IMR-90 (cell line): ENCODE measurements at regions not wholly inside any gene's neighbourhood (a gene's known extent, or its start where the extent isn't known, plus 50 kb on each side); places are given as distances from the start of the nearest gene placed in this dataset.

Source experiments
- ATAC-seq: fragments of 200-7000 bp; cut with Tn5 transposase; 2 replicates; pipeline ENCODE4 v1.9.1; 2020; ENCODE audit warnings: low read depth, mild to moderate bottlenecking, moderate library complexity
- BruUV-seq: library from RNA; stranded (reverse); fragments of 400-500 nt; replicated peaks from 2 replicates; lab custom pipeline; 2021; lab: Mats Ljungman, UMichigan
- CTCF ChIA-PET: fragments of 300-600 bp; formaldehyde crosslinking; extraction: SDS; loops from one replicate; lab custom pipeline; 2021; ENCODE audit warnings: antibody characterized with exemption; lab: Yijun Ruan, JAX
- POLR2A ChIA-PET: fragments of 300-600 bp; sonication (Branson Sonifier 250); formaldehyde crosslinking; loops from one replicate; lab custom pipeline; 2022; ENCODE audit warnings: antibody characterized with exemption; ENCODE audit not compliant: unreplicated experiment; lab: Charles Lee
- DNase-seq: peaks from one replicate; pipeline ENCODE4 v3.0.0; 2013
- H2AFZ ChIP-seq: replicated peaks from 2 replicates; pipeline ENCODE3; 2013; ENCODE audit warnings: low read length, mild to moderate bottlenecking; ENCODE audit not compliant: poor library complexity
- H2AK5ac ChIP-seq: 2 replicates; pipeline ENCODE4 v1.6.1; 2013; ENCODE audit warnings: low read depth, low read length, inconsistent platforms
- H2AK9ac ChIP-seq: replicated peaks from 2 replicates; pipeline ENCODE3; 2013; ENCODE audit warnings: mild to moderate bottlenecking, low read depth, low read length, moderate library complexity; ENCODE audit not compliant: poor library complexity
- H2BK120ac ChIP-seq: 2 replicates; pipeline ENCODE4 v1.6.1; 2013; ENCODE audit warnings: low read depth, low read length, inconsistent platforms
- H2BK15ac ChIP-seq: 3 replicates; pipeline ENCODE4 v1.6.1; 2013; ENCODE audit warnings: low read depth, low read length, inconsistent platforms
- H2BK20ac ChIP-seq: 2 replicates; pipeline ENCODE4 v1.6.1; 2013; ENCODE audit warnings: low read depth, mild to moderate bottlenecking, inconsistent platforms, low read length, moderate library complexity
- H2BK5ac ChIP-seq: 2 replicates; pipeline ENCODE4 v1.6.1; 2013; ENCODE audit warnings: mild to moderate bottlenecking, low read depth, low read length, inconsistent platforms; ENCODE audit not compliant: poor library complexity, severe bottlenecking
- H3K14ac ChIP-seq: replicated peaks from 2 replicates; pipeline ENCODE4 v1.6.1; 2013; ENCODE audit warnings: low read depth, low read length, inconsistent platforms
- H3K18ac ChIP-seq: 2 replicates; pipeline ENCODE4 v1.6.1; 2013; ENCODE audit warnings: low read depth, low read length, control low read depth
- H3K23ac ChIP-seq: 2 replicates; pipeline ENCODE4 v1.6.1; 2013; ENCODE audit warnings: low read depth, low read length, inconsistent platforms
- H3K27ac ChIP-seq: 2 replicates; pipeline ENCODE4 v1.5.1; 2013; ENCODE audit warnings: mild to moderate bottlenecking, control low read depth, low read length; ENCODE audit not compliant: insufficient read depth
- H3K27me3 ChIP-seq: 2 replicates; pipeline ENCODE4 v1.6.1; 2013; ENCODE audit warnings: low read length; ENCODE audit not compliant: control insufficient read depth, insufficient read depth
- H3K36me3 ChIP-seq: 2 replicates; pipeline ENCODE4 v1.6.1; 2013; ENCODE audit warnings: low read length, mixed read lengths; ENCODE audit not compliant: control insufficient read depth, insufficient read depth
- H3K4ac ChIP-seq: 2 replicates; pipeline ENCODE4 v1.6.1; 2013; ENCODE audit warnings: low read depth, low read length, inconsistent platforms
- H3K4me1 ChIP-seq: 2 replicates; pipeline ENCODE4 v1.6.1; 2013; ENCODE audit warnings: low read length, mixed read lengths; ENCODE audit not compliant: control insufficient read depth, insufficient read depth
- H3K4me2 ChIP-seq: 2 replicates; pipeline ENCODE4 v1.6.1; 2013; ENCODE audit warnings: low read depth, mild to moderate bottlenecking, control low read depth, low read length, moderate library complexity
- H3K4me3 ChIP-seq: 2 replicates; pipeline ENCODE4 v1.5.1; 2013; ENCODE audit warnings: low read depth, mild to moderate bottlenecking, control low read depth, low read length, moderate library complexity; ENCODE audit not compliant: insufficient read depth
- H3K56ac ChIP-seq: 2 replicates; pipeline ENCODE4 v1.6.1; 2013; ENCODE audit warnings: low read length, inconsistent platforms; ENCODE audit not compliant: insufficient read depth; ENCODE audit errors: extremely low read depth
- H3K79me1 ChIP-seq, 2 experiments: 2 replicates each; pipeline ENCODE4 v1.6.1; 2013; ENCODE audit warnings: low read length in 2 of 2, inconsistent platforms in 1 of 2, low read depth in 1 of 2
- H3K9ac ChIP-seq: 2 replicates; pipeline ENCODE4 v1.6.1; 2013; ENCODE audit warnings: low read depth, low read length, control low read depth
- H3K9me1 ChIP-seq: 2 replicates; pipeline ENCODE4 v1.6.1; 2013; ENCODE audit warnings: low read length, inconsistent platforms; ENCODE audit not compliant: insufficient read depth
- H3K9me3 ChIP-seq: 2 replicates; pipeline ENCODE4 v1.6.1; 2013; ENCODE audit warnings: low read length; ENCODE audit not compliant: control insufficient read depth, insufficient read depth
- H4K20me1 ChIP-seq: 2 replicates; pipeline ENCODE4 v1.6.1; 2013; ENCODE audit warnings: low read length, inconsistent platforms; ENCODE audit not compliant: insufficient read depth
- H4K5ac ChIP-seq: 2 replicates; pipeline ENCODE4 v1.6.1; 2013; ENCODE audit warnings: mild to moderate bottlenecking, low read depth, low read length, control low read depth
- H4K8ac ChIP-seq, 2 experiments: 2 replicates each; pipeline ENCODE4 v1.6.1; 2013; ENCODE audit warnings: low read depth in 2 of 2, low read length in 2 of 2, control low read depth in 1 of 2, inconsistent platforms in 1 of 2
- H4K91ac ChIP-seq: 2 replicates; pipeline ENCODE4 v1.6.1; 2013; ENCODE audit warnings: low read depth, low read length, inconsistent platforms; ENCODE audit not compliant: insufficient read depth
- BHLHE40 ChIP-seq: fragments of 150-350 bp; IDR thresholded peaks from 2 replicates; pipeline ENCODE4 v1.6.1; 2016; ENCODE audit warnings: mild to moderate bottlenecking, low read depth, low read length
- CEBPB ChIP-seq: IDR thresholded peaks from 2 replicates; pipeline ENCODE4 v1.6.1; 2012; ENCODE audit warnings: low read depth, low read length, improper control_type of control experiment
- CHD1 ChIP-seq: IDR thresholded peaks from 2 replicates; pipeline ENCODE4 v1.6.1; 2012; ENCODE audit warnings: low read depth, low read length, improper control_type of control experiment
- CTCF ChIP-seq: conservative IDR thresholded peaks from 2 replicates; pipeline ENCODE4 v1.5.1; 2012; ENCODE audit warnings: mild to moderate bottlenecking, low read depth, low read length, improper control_type of control experiment
- FOS ChIP-seq: fragments of 150-350 bp; IDR thresholded peaks from 2 replicates; pipeline ENCODE4 v1.6.1; 2016; ENCODE audit warnings: low read depth, low read length
- RAD21 ChIP-seq: IDR thresholded peaks from 2 replicates; pipeline ENCODE4 v1.6.1; 2012; ENCODE audit warnings: low read length, improper control_type of control experiment
- RCOR1 ChIP-seq: IDR thresholded peaks from 2 replicates; pipeline ENCODE4 v1.6.1; 2012; ENCODE audit warnings: mild to moderate bottlenecking, low read length, improper control_type of control experiment; ENCODE audit not compliant: insufficient replicate concordance
- RFX5 ChIP-seq: IDR thresholded peaks from 2 replicates; pipeline ENCODE4 v1.8.0; 2012; ENCODE audit warnings: low read depth, mild to moderate bottlenecking, low read length, moderate library complexity
- SMC3 ChIP-seq: fragments of 150-350 bp; IDR thresholded peaks from 2 replicates; pipeline ENCODE4 v1.6.1; 2016; ENCODE audit warnings: low read depth, mild to moderate bottlenecking, antibody characterized with exemption, low read length, moderate library complexity
- WGBS, 2 experiments: methylation state at CpG; one replicate each; pipeline versions ENCODE4 v1.1.5 to v1.1.7; 2013; ENCODE audit warnings: missing lambda C conversion rate in 2 of 2; ENCODE audit not compliant: insufficient read length in 1 of 2; ENCODE audit errors: extremely low coverage in 2 of 2; 5-methylcytosine and 5-hydroxymethylcytosine counted together
- dilution Hi-C: fragments of 300-500 bp; cut with HindIII; formaldehyde crosslinking; loops from one replicate; pipeline ENCODE4 v1.14.3; 2018; ENCODE audit warnings: low sequenced_read_pairs; ENCODE audit not compliant: unreplicated experiment
- in situ Hi-C: fragments of 300-500 bp; cut with MboI; formaldehyde crosslinking; loops from 3 replicates; pipeline ENCODE4 v1.14.3; 2019; ENCODE audit warnings: low sequenced_read_pairs, inconsistent platforms, mixed read lengths
- intact Hi-C: fragments of 100-400 bp; cut with micrococcal nuclease; formaldehyde crosslinking; loops from 2 replicates; pipeline ENCODE4 v1.10.0; 2022
- TF ChIP-seq, protein P1 (sequence below): fragments of 150-350 bp; IDR thresholded peaks from 2 replicates; pipeline ENCODE4 v1.6.1; 2017; ENCODE audit warnings: mild to moderate bottlenecking, antibody characterized with exemption, low read length, low read depth
- TF ChIP-seq, protein P2 (sequence below): fragments of 150-350 bp; IDR thresholded peaks from 2 replicates; pipeline ENCODE4 v1.6.1; 2016; ENCODE audit warnings: low read depth, mild to moderate bottlenecking, low read length, moderate library complexity, borderline replicate concordance

GRCh38 chr18:1435487-1435886 lies 530.8 kb downstream of the ADCYAP1 start:
- no peak overlapping the region for H3K4me2 ChIP-seq
- no peak overlapping the region for H3K14ac ChIP-seq
- POLR2A ChIA-PET = no interaction called here
- CTCF ChIA-PET = no interaction called here
- no peaks in the 10 kb centered on the region for H3K4me1 ChIP-seq
- TF ChIP-seq CHD1 = no peak
- TF ChIP-seq BHLHE40 = no peak
- no peak for TF ChIP-seq CTCF
- TF ChIP-seq RFX5 = no peak
- no peak for TF ChIP-seq RAD21
- TF ChIP-seq RCOR1 = no peak
- no peak for TF ChIP-seq CEBPB
- TF ChIP-seq, protein P1, sequence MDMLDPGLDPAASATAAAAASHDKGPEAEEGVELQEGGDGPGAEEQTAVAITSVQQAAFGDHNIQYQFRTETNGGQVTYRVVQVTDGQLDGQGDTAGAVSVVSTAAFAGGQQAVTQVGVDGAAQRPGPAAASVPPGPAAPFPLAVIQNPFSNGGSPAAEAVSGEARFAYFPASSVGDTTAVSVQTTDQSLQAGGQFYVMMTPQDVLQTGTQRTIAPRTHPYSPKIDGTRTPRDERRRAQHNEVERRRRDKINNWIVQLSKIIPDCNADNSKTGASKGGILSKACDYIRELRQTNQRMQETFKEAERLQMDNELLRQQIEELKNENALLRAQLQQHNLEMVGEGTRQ = no peak
- TF ChIP-seq, protein P2, sequence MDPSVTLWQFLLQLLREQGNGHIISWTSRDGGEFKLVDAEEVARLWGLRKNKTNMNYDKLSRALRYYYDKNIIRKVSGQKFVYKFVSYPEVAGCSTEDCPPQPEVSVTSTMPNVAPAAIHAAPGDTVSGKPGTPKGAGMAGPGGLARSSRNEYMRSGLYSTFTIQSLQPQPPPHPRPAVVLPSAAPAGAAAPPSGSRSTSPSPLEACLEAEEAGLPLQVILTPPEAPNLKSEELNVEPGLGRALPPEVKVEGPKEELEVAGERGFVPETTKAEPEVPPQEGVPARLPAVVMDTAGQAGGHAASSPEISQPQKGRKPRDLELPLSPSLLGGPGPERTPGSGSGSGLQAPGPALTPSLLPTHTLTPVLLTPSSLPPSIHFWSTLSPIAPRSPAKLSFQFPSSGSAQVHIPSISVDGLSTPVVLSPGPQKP = no peak
- no peak for TF ChIP-seq SMC3
- TF ChIP-seq FOS = no peak
- no peak overlapping the region for H2BK120ac ChIP-seq
- H3K9me1 ChIP-seq = no peaks in the 10 kb centered on the region
- intact Hi-C loops (no loop called here), in situ Hi-C loops (no loop called here), dilution Hi-C loops (no loop called here)
- no peaks in the 10 kb centered on the region for H4K20me1 ChIP-seq
- H3K18ac ChIP-seq = no peak overlapping the region
- H4K5ac ChIP-seq = no peak overlapping the region
- H3K9me3 ChIP-seq = peaks cover 11% of the 10 kb centered on the region
- H2AFZ ChIP-seq = no peak overlapping the region
- no peak overlapping the region for H4K8ac ChIP-seq
- 33% methylated on average over 1 of the region's 2 CpGs; no CpG with 5 or more reads in 1 of the 2 experiments for WGBS, 2 experiments
- no peaks in the 10 kb centered on the region for H3K79me1 ChIP-seq
- DNase-seq (no peak), ATAC-seq (no peak)
- H3K27ac ChIP-seq = no peak overlapping the region
- H2BK15ac ChIP-seq = no peak overlapping the region
- H3K27me3 ChIP-seq = no peaks in the 10 kb centered on the region
- H3K9ac ChIP-seq = no peak overlapping the region
- H4K91ac ChIP-seq = no peak overlapping the region
- H3K4me3 ChIP-seq = no peak overlapping the region
- H2AK9ac ChIP-seq = no peak overlapping the region
- no peak overlapping the region for H3K56ac ChIP-seq
- H3K23ac ChIP-seq = no peak overlapping the region
- H2BK5ac ChIP-seq = no peak overlapping the region
- H2AK5ac ChIP-seq = no peak overlapping the region
- no peaks in the 10 kb centered on the region for H3K36me3 ChIP-seq
- BruUV-seq = no TSS peak
- no peak overlapping the region for H3K4ac ChIP-seq
- H2BK20ac ChIP-seq = no peak overlapping the region
